ENCODE measurements at regions not wholly inside any gene's neighbourhood (a gene's known extent, or its start where the extent isn't known, plus 50 kb on each side); places are given as distances from the start of the nearest gene placed in this dataset.

- no peak for TF ChIP-seq CTCF (IDR thresholded peaks at IDR 0.05)
- TF ChIP-seq POLR2A (IDR thresholded peaks at IDR 0.05): no peak
Measured at GRCh38 chr19:30742406-30742938, 370.3 kb downstream of the ZNF536 start.

Data from tibial nerve (tissue), 3 donors.